ENCODE measurements at regions not wholly inside any gene's neighbourhood (a gene's known extent, or its start where the extent isn't known, plus 50 kb on each side); places are given as distances from the start of the nearest gene placed in this dataset.
A peak's percentile ranks its signal among the peaks of the same experiment; 100 is the strongest.
"Not testable (repeated sequence)": the region's sequence is repeated elsewhere in the genome, so short reads cannot be mapped to it uniquely, and the experiment has no call there.

- DNase-seq, result no peak
Measured at GRCh38 chr21:35206141-35207125, 157.3 kb upstream of the RUNX1 start.

GRCh38 chr21:35204850-35205541, 155.9 kb upstream of the RUNX1 start:
- DNase-seq, result peak; percentile 68

- no peak for DNase-seq
Measured at GRCh38 chr21:35204125-35204524, 155.0 kb upstream of the RUNX1 start.

GRCh38 chr21:35203093-35203977, 154.2 kb upstream of the RUNX1 start:
- no peak for DNase-seq

- DNase-seq, result peak; percentile 30
Measured at GRCh38 chr21:35202431-35202830, 153.3 kb upstream of the RUNX1 start.

- no peak for DNase-seq
Measured at GRCh38 chr21:35201799-35202198, 152.7 kb upstream of the RUNX1 start.

GRCh38 chr21:35201288-35201687, 152.2 kb upstream of the RUNX1 start:
- DNase-seq, result peak; percentile 33

- DNase-seq, result no peak
Measured at GRCh38 chr21:35199733-35200015, 150.6 kb upstream of the RUNX1 start.

GRCh38 chr21:35198982-35199732, 150.1 kb upstream of the RUNX1 start:
- no peak for DNase-seq

- DNase-seq, result no peak
Measured at GRCh38 chr21:35198565-35198964, 149.5 kb upstream of the RUNX1 start.

- no peak for DNase-seq
Measured at GRCh38 chr21:35197992-35198431, 148.9 kb upstream of the RUNX1 start.

- DNase-seq, result no peak
Measured at GRCh38 chr21:35197191-35197590, 148.1 kb upstream of the RUNX1 start.

GRCh38 chr21:35196128-35196527, 147.0 kb upstream of the RUNX1 start:
- no peak for DNase-seq

- DNase-seq, result no peak
Measured at GRCh38 chr21:35195232-35195631, 146.1 kb upstream of the RUNX1 start.

GRCh38 chr21:35191754-35192153, 142.7 kb upstream of the RUNX1 start:
- DNase-seq, result no peak

- DNase-seq, result no peak
Measured at GRCh38 chr21:35191128-35191527, 142.0 kb upstream of the RUNX1 start.

GRCh38 chr21:35190201-35190701, 141.1 kb upstream of the RUNX1 start:
- no peak for DNase-seq

- DNase-seq, result no peak
Measured at GRCh38 chr21:35189077-35189863, 140.2 kb upstream of the RUNX1 start.

GRCh38 chr21:35183389-35183788, 134.3 kb upstream of the RUNX1 start:
- DNase-seq, result not testable (repeated sequence)

GRCh38 chr21:35179990-35180540, 131.0 kb upstream of the RUNX1 start:
- no peak for DNase-seq

- DNase-seq, result no peak
Measured at GRCh38 chr21:35178827-35179226, 129.7 kb upstream of the RUNX1 start.
